H1 (cell line): ENCODE measurements at regions not wholly inside any gene's neighbourhood (a gene's known extent, or its start where the extent isn't known, plus 50 kb on each side); places are given as distances from the start of the nearest gene placed in this dataset.

Source experiments
- HDAC2 ChIP-seq, 2 experiments: fragments of 300-600 bp in 1 of 2; sonication (generic) in 1 of 2; IDR thresholded peaks; 2 replicates each; pipeline ENCODE4 v1.6.1; 2011 to 2012; ENCODE audit warnings: low read depth in 2 of 2, low read length in 2 of 2, mild to moderate bottlenecking in 2 of 2, moderate library complexity in 2 of 2, borderline replicate concordance in 1 of 2, inconsistent platforms in 1 of 2
- HDAC6 ChIP-seq: IDR thresholded peaks from one replicate; pipeline ENCODE4 v1.7.1; 2012; ENCODE audit warnings: low read depth, mild to moderate bottlenecking, inconsistent platforms, low read length, moderate library complexity
- SAP30 ChIP-seq: fragments of 300-600 bp; sonication (generic); IDR thresholded peaks from 2 replicates; pipeline ENCODE4 v1.7.1; 2012; ENCODE audit warnings: low read length, moderate library complexity, mild to moderate bottlenecking, inconsistent platforms; ENCODE audit not compliant: insufficient read depth, insufficient replicate concordance
- TF ChIP-seq, protein P1 (sequence below): IDR thresholded peaks from 2 replicates; pipeline ENCODE4 v1.6.1; 2012; ENCODE audit warnings: inconsistent platforms

DNA sequence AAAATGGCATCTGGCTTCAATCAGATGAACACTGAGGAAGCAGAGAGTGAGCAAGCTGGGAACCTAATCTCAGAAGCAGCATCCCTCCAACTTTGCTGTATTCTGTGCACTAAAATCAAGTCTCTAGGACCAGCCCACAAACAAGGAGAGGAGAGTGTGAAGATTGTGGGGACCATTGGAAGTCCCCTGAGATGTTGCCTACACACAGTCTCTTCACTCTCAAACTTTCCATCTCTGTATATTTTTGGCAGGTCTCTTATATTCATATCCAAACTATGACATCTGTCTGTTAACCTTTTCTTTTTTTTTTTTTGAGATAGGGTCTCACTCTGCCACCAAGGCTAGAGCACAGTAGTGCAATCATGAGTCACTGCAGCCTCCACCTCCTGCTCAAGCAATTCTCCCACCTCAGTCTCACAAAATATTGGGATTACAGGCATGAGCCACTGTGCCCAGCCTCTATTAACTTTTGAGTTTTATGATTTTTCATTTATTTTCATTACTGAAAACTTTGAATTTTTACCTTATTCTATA lies 1096.4 kb downstream of the TBC1D22A start (continued):
- TF ChIP-seq HDAC2 (IDR thresholded peaks at IDR 0.05; ENCODE audit: borderline replicate concordance in 1 of 2, low read depth in 2 of 2, low read length in 2 of 2) (no peak), SAP30 (no peak), HDAC6 (no peak)
- TF ChIP-seq, protein P1, sequence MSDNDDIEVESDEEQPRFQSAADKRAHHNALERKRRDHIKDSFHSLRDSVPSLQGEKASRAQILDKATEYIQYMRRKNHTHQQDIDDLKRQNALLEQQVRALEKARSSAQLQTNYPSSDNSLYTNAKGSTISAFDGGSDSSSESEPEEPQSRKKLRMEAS = no peak
